OCI-LY1 (cell line): ENCODE measurements at regions not wholly inside any gene's neighbourhood (a gene's known extent, or its start where the extent isn't known, plus 50 kb on each side); places are given as distances from the start of the nearest gene placed in this dataset.

Source experiments
- H2AFZ ChIP-seq: fragments of 200-600 bp; sonication (generic), shearing (Covaris generic); 2 replicates; pipeline ENCODE4 v1.6.0; 2014; ENCODE audit warnings: antibody characterized with exemption, mild to moderate bottlenecking, low read length
- H3F3A ChIP-seq: fragments of 200-600 bp; sonication (generic), shearing (Covaris generic); 2 replicates; pipeline ENCODE4 v1.6.0; 2014; ENCODE audit warnings: mild to moderate bottlenecking, antibody characterized with exemption, low read length, moderate library complexity; ENCODE audit not compliant: insufficient read depth
- H3K27ac ChIP-seq: fragments of 200-600 bp; sonication (generic); 2 replicates; pipeline ENCODE4 v1.5.1; 2014; ENCODE audit warnings: low read length, mixed run types, mild to moderate bottlenecking, low read depth; ENCODE audit not compliant: poor library complexity, severe bottlenecking
- H3K27me3 ChIP-seq: fragments of 200-600 bp; sonication (generic); 2 replicates; pipeline ENCODE4 v1.6.0; 2014; ENCODE audit warnings: antibody characterized with exemption, mild to moderate bottlenecking, low read length, moderate library complexity; ENCODE audit not compliant: insufficient read depth
- H3K36me3 ChIP-seq: fragments of 200-600 bp; sonication (generic); 2 replicates; pipeline ENCODE4 v1.6.1; 2014; ENCODE audit warnings: mild to moderate bottlenecking, antibody characterized with exemption, low read length, moderate library complexity, mixed read lengths; ENCODE audit not compliant: insufficient read depth
- H3K4me1 ChIP-seq: fragments of 200-600 bp; sonication (generic); 2 replicates; pipeline ENCODE4 v1.5.1; 2014; ENCODE audit warnings: mild to moderate bottlenecking, low read length, moderate library complexity; ENCODE audit not compliant: insufficient read depth, severe bottlenecking
- H3K4me2 ChIP-seq: fragments of 200-600 bp; sonication (generic), shearing (Covaris generic); 2 replicates; pipeline ENCODE4 v1.6.1; 2014; ENCODE audit warnings: low read length
- H3K4me3 ChIP-seq: fragments of 200-600 bp; sonication (generic); 2 replicates; pipeline ENCODE4 v1.5.1; 2014; ENCODE audit warnings: low read length, low read depth, mild to moderate bottlenecking, mixed read lengths; ENCODE audit not compliant: poor library complexity, severe bottlenecking
- H3K79me2 ChIP-seq: fragments of 200-600 bp; shearing (Covaris generic); 2 replicates; pipeline ENCODE4 v1.6.1; 2016; ENCODE audit warnings: mixed run types, low read length, mixed read lengths; ENCODE audit not compliant: insufficient read depth
- H3K9ac ChIP-seq: fragments of 200-600 bp; sonication (generic), shearing (Covaris generic); 2 replicates; pipeline ENCODE4 v1.6.1; 2014; ENCODE audit warnings: mild to moderate bottlenecking, low read length, mixed read lengths
- H3K9me2 ChIP-seq: fragments of 200-600 bp; sonication (generic), shearing (Covaris generic); 2 replicates; pipeline ENCODE4 v1.6.1; 2014; ENCODE audit warnings: low read depth, mild to moderate bottlenecking, low read length, mixed read lengths
- H3K9me3 ChIP-seq: fragments of 200-600 bp; shearing (Covaris generic); 2 replicates; pipeline ENCODE4 v1.6.1; 2014; ENCODE audit warnings: low read length, mixed read lengths
- H4K20me1 ChIP-seq: fragments of 200-600 bp; sonication (generic), shearing (Covaris generic); 2 replicates; pipeline ENCODE4 v1.6.0; 2016; ENCODE audit warnings: mild to moderate bottlenecking, low read length; ENCODE audit not compliant: insufficient read depth
- EZH2 ChIP-seq: fragments of 200-600 bp; sonication (generic), shearing (Covaris generic); IDR thresholded peaks from 2 replicates; pipeline ENCODE4 v1.8.0; 2017; ENCODE audit warnings: borderline replicate concordance, mixed run types, mild to moderate bottlenecking, antibody characterized with exemption, low read length, moderate library complexity, mixed read lengths
- TF ChIP-seq, protein P1 (sequence below): fragments of 200-600 bp; sonication (generic), shearing (Covaris generic); IDR thresholded peaks from 2 replicates; pipeline ENCODE4 v1.5.1; 2017; ENCODE audit warnings: mild to moderate bottlenecking, antibody characterized with exemption, low read length, moderate library complexity, mixed read lengths

GRCh38 chr12:89244536-89244935 is 107.8 kb downstream of the DUSP6 start:
- no peaks in the 10 kb centered on the region for H3K27me3 ChIP-seq
- no peak overlapping the region for H3K4me3 ChIP-seq
- H3F3A ChIP-seq = no peaks in the 10 kb centered on the region
- TF ChIP-seq EZH2 = no peak
- TF ChIP-seq, protein P1, sequence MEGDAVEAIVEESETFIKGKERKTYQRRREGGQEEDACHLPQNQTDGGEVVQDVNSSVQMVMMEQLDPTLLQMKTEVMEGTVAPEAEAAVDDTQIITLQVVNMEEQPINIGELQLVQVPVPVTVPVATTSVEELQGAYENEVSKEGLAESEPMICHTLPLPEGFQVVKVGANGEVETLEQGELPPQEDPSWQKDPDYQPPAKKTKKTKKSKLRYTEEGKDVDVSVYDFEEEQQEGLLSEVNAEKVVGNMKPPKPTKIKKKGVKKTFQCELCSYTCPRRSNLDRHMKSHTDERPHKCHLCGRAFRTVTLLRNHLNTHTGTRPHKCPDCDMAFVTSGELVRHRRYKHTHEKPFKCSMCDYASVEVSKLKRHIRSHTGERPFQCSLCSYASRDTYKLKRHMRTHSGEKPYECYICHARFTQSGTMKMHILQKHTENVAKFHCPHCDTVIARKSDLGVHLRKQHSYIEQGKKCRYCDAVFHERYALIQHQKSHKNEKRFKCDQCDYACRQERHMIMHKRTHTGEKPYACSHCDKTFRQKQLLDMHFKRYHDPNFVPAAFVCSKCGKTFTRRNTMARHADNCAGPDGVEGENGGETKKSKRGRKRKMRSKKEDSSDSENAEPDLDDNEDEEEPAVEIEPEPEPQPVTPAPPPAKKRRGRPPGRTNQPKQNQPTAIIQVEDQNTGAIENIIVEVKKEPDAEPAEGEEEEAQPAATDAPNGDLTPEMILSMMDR = no peak
- no peak overlapping the region for H3K27ac ChIP-seq
- H2AFZ ChIP-seq = no peak overlapping the region
- no peaks in the 10 kb centered on the region for H3K9me2 ChIP-seq
- no peaks in the 10 kb centered on the region for H3K79me2 ChIP-seq
- no peak overlapping the region for H3K4me2 ChIP-seq
- H3K36me3 ChIP-seq = no peaks in the 10 kb centered on the region
- no peaks in the 10 kb centered on the region for H4K20me1 ChIP-seq
- no peak overlapping the region for H3K9ac ChIP-seq
- no peaks in the 10 kb centered on the region for H3K9me3 ChIP-seq
- no peaks in the 10 kb centered on the region for H3K4me1 ChIP-seq

- no peaks in the 10 kb centered on the region for H3F3A ChIP-seq
- H3K9me3 ChIP-seq = no peaks in the 10 kb centered on the region
- H3K9ac ChIP-seq = no peak overlapping the region
- no peak overlapping the region for H2AFZ ChIP-seq
- no peaks in the 10 kb centered on the region for H3K9me2 ChIP-seq
- H3K27me3 ChIP-seq = no peaks in the 10 kb centered on the region
- H3K4me2 ChIP-seq = no peak overlapping the region
- H3K4me1 ChIP-seq = no peaks in the 10 kb centered on the region
- H3K4me3 ChIP-seq = no peak overlapping the region
- H3K27ac ChIP-seq = no peak overlapping the region
- no peaks in the 10 kb centered on the region for H3K36me3 ChIP-seq
- H4K20me1 ChIP-seq = no peaks in the 10 kb centered on the region
- no peak for TF ChIP-seq EZH2
- TF ChIP-seq, protein P1 = no peak
- no peaks in the 10 kb centered on the region for H3K79me2 ChIP-seq
Measured at GRCh38 chr12:89243771-89244170, 108.5 kb downstream of the DUSP6 start.

- no peaks in the 10 kb centered on the region for H3K9me2 ChIP-seq
- H3K9ac ChIP-seq = no peak overlapping the region
- no peaks in the 10 kb centered on the region for H3K79me2 ChIP-seq
- no peaks in the 10 kb centered on the region for H4K20me1 ChIP-seq
- no peak overlapping the region for H3K4me2 ChIP-seq
- no peak overlapping the region for H2AFZ ChIP-seq
- no peaks in the 10 kb centered on the region for H3K27me3 ChIP-seq
- no peak overlapping the region for H3K4me3 ChIP-seq
- H3K4me1 ChIP-seq = no peaks in the 10 kb centered on the region
- H3F3A ChIP-seq = no peaks in the 10 kb centered on the region
- no peaks in the 10 kb centered on the region for H3K9me3 ChIP-seq
- no peak overlapping the region for H3K27ac ChIP-seq
- no peaks in the 10 kb centered on the region for H3K36me3 ChIP-seq
- TF ChIP-seq EZH2 = no peak
- TF ChIP-seq, protein P1 = no peak
Measured at GRCh38 chr12:89239534-89239933, 112.8 kb downstream of the DUSP6 start.
